SK-N-SH treated with all-trans-retinoic acid at 6 μM for 48 hours (cell line): ENCODE measurements at regions not wholly inside any gene's neighbourhood (a gene's known extent, or its start where the extent isn't known, plus 50 kb on each side); places are given as distances from the start of the nearest gene placed in this dataset.

ENCODE experiments used
- ATAC-seq: fragments of 200-7000 bp; cut with Tn5 transposase; 3 replicates; pipeline ENCODE4 v1.9.1; 2020; ENCODE audit warnings: mild to moderate bottlenecking, moderate library complexity
- ARNTL ChIP-seq: fragments of 450-650 bp; formaldehyde crosslinking; IDR thresholded peaks from 2 replicates; pipeline ENCODE4 v1.5.0; 2020; ENCODE audit warnings: low read depth, mild to moderate bottlenecking, moderate library complexity, borderline replicate concordance
- CSDC2 ChIP-seq: fragments of 250-450 bp; sonication (Bioruptor Pico); IDR thresholded peaks from 2 replicates; pipeline ENCODE4 v1.5.0; 2020; ENCODE audit warnings: mild to moderate bottlenecking, moderate library complexity
- GLIS3 ChIP-seq: fragments of 250-450 bp; sonication (Bioruptor Pico); IDR thresholded peaks from 2 replicates; pipeline ENCODE4 v1.5.0; 2020; ENCODE audit warnings: mild to moderate bottlenecking, moderate library complexity
- ISL1 ChIP-seq: fragments of 250-450 bp; sonication (Bioruptor Pico); IDR thresholded peaks from 2 replicates; pipeline ENCODE4 v2.1.2; 2022; ENCODE audit warnings: mild to moderate bottlenecking, moderate library complexity
- OSR1 ChIP-seq: fragments of 250-450 bp; sonication (Bioruptor Pico); IDR thresholded peaks from 2 replicates; pipeline ENCODE4 v1.8.0; 2022; ENCODE audit warnings: moderate library complexity, mild to moderate bottlenecking, inconsistent platforms
- PPARA ChIP-seq: fragments of 250-450 bp; sonication (Bioruptor Pico); IDR thresholded peaks from 2 replicates; pipeline ENCODE4 v1.5.0; 2020; ENCODE audit warnings: mild to moderate bottlenecking, borderline replicate concordance
- RARB ChIP-seq: fragments of 250-450 bp; sonication (Bioruptor Pico); IDR thresholded peaks from 2 replicates; pipeline ENCODE4 v1.8.0; 2021; ENCODE audit warnings: mild to moderate bottlenecking, moderate library complexity
- SNAI2 ChIP-seq: fragments of 250-450 bp; sonication (Bioruptor Pico); IDR thresholded peaks from 2 replicates; pipeline ENCODE4 v1.5.0; 2020; ENCODE audit warnings: mild to moderate bottlenecking, moderate library complexity
- TCF4 ChIP-seq: fragments of 250-450 bp; sonication (Bioruptor Pico); IDR thresholded peaks from 2 replicates; pipeline ENCODE4 v1.8.0; 2021; ENCODE audit warnings: mild to moderate bottlenecking, moderate library complexity, borderline replicate concordance
- TOX ChIP-seq: fragments of 250-450 bp; sonication (Bioruptor Pico); IDR thresholded peaks from 2 replicates; pipeline ENCODE4 v1.8.0; 2021; ENCODE audit warnings: mild to moderate bottlenecking, moderate library complexity, borderline replicate concordance
- ZC3H10 ChIP-seq: fragments of 250-450 bp; sonication (Bioruptor Pico); IDR thresholded peaks from 2 replicates; pipeline ENCODE4 v1.5.1; 2021; ENCODE audit warnings: mild to moderate bottlenecking, moderate library complexity
- ZFP3 ChIP-seq: fragments of 250-450 bp; sonication (Bioruptor Pico); IDR thresholded peaks from 2 replicates; pipeline ENCODE4 v1.5.0; 2020; ENCODE audit warnings: mild to moderate bottlenecking, moderate library complexity
- ZFP30 ChIP-seq: fragments of 450-650 bp; formaldehyde crosslinking; IDR thresholded peaks from 2 replicates; pipeline ENCODE4 v1.5.0; 2022; ENCODE audit warnings: mild to moderate bottlenecking, moderate library complexity
- ZNF565 ChIP-seq: fragments of 450-650 bp; formaldehyde crosslinking; conservative IDR thresholded peaks from 2 replicates; pipeline ENCODE4 v1.5.0; 2020; ENCODE audit warnings: low read depth, mild to moderate bottlenecking, moderate library complexity
- ZNF70 ChIP-seq: fragments of 450-650 bp; formaldehyde crosslinking; IDR thresholded peaks from 2 replicates; pipeline ENCODE4 v1.5.0; 2020; ENCODE audit warnings: mild to moderate bottlenecking, moderate library complexity
- TF ChIP-seq, protein P1 (sequence below): fragments of 250-450 bp; sonication (Bioruptor Pico); IDR thresholded peaks from 2 replicates; pipeline ENCODE4 v1.8.0; 2020; ENCODE audit warnings: mild to moderate bottlenecking, moderate library complexity, borderline replicate concordance
- TF ChIP-seq, protein P2 (sequence below): fragments of 250-450 bp; sonication (Bioruptor Pico); IDR thresholded peaks from 2 replicates; pipeline ENCODE4 v1.5.1; 2020; ENCODE audit warnings: low read depth, mild to moderate bottlenecking, moderate library complexity
- TF ChIP-seq, protein P3 (sequence below): fragments of 250-450 bp; sonication (Bioruptor Pico); IDR thresholded peaks from 2 replicates; pipeline ENCODE4 v1.8.0; 2021; ENCODE audit warnings: low read depth, mild to moderate bottlenecking, moderate library complexity, borderline replicate concordance

DNA sequence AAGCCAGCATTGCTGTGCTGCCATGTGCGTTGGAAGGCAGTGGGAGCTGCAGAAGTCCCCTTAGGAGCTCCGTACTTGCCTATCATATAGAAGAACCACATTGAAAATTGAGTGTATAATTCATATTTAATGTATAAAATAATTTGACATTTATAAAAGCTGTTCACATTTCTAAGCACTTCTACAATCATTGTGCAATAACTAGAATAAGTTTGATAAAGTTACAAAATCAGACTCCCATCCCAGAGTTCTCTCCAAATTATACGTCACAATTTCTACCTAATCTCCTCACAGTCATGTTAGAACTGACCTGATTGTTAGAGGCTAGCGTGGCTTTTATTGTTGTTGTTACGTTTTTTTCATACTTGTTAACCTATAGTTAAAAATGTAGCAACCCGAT is 123.5 kb upstream of the ZNF366 start (continued):
- TF ChIP-seq, protein P1, sequence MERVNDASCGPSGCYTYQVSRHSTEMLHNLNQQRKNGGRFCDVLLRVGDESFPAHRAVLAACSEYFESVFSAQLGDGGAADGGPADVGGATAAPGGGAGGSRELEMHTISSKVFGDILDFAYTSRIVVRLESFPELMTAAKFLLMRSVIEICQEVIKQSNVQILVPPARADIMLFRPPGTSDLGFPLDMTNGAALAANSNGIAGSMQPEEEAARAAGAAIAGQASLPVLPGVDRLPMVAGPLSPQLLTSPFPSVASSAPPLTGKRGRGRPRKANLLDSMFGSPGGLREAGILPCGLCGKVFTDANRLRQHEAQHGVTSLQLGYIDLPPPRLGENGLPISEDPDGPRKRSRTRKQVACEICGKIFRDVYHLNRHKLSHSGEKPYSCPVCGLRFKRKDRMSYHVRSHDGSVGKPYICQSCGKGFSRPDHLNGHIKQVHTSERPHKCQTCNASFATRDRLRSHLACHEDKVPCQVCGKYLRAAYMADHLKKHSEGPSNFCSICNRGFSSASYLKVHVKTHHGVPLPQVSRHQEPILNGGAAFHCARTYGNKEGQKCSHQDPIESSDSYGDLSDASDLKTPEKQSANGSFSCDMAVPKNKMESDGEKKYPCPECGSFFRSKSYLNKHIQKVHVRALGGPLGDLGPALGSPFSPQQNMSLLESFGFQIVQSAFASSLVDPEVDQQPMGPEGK = no peak
- TF ChIP-seq ZC3H10 (CRISPR knock-in tag) = no peak
- TF ChIP-seq, all 23 proteins: peak for 0

DNA sequence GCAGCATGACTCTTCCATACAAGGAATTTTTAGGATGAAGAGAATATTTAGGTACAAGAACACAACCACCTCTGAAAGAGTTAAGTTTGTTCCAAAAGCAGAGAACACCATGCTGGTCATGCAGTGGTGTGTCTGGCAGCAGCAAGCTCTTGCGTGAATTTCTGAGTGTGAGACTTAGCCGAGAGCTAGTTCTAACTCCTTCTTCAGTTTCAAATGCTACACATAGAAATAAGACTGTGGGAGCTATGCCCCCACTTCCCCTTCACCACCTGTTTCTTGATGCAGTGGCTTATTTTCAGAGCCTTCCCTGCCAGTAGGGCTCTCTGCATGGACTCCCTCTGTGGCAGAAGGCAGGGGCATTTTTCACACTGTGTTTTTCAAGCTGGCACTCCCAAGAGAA is 122.9 kb upstream of the ZNF366 start:
- no peak for ATAC-seq
- TF ChIP-seq ZNF70 (CRISPR knock-in tag) (no peak), RARB (CRISPR knock-in tag) (no peak), ISL1 (CRISPR knock-in tag) (no peak), ZFP3 (CRISPR knock-in tag) (no peak), SNAI2 (no peak), ZC3H10 (CRISPR knock-in tag) (no peak), ARNTL (CRISPR knock-in tag) (no peak)
- TF ChIP-seq, all 23 proteins: peak for 0

DNA sequence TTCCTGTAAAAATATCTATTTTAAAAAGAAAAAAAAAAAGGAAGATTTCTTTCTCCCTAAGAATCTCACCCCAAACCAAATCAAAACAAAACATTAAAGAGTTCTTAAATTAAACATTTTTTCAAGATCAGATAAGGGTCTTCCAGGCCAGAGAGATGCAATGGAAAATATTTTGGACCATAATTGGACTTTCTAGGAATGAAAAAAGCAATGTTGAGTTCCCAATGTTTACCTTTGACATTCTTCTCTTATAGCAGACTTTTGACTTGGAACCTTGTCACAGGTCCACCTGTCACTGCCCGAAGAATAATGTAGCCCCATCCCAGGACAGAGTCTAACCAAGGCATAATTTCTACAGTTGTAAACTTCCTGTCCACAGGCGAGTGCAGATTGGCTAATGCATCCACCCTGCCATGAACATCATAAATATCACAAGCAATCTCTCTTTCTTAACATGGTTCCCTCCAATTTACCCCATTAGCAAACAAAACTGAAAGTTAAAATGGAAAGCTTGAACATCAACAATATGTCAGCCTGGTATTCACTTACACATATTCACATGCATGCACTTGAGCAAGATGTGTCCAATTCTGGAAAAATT is 121.7 kb upstream of the ZNF366 start:
- no peak for ATAC-seq
- no peak for TF ChIP-seq ISL1 (CRISPR knock-in tag)
- TF ChIP-seq ZNF565 = no peak
- no peak for TF ChIP-seq TCF4 (CRISPR knock-in tag)
- TF ChIP-seq, protein P2, sequence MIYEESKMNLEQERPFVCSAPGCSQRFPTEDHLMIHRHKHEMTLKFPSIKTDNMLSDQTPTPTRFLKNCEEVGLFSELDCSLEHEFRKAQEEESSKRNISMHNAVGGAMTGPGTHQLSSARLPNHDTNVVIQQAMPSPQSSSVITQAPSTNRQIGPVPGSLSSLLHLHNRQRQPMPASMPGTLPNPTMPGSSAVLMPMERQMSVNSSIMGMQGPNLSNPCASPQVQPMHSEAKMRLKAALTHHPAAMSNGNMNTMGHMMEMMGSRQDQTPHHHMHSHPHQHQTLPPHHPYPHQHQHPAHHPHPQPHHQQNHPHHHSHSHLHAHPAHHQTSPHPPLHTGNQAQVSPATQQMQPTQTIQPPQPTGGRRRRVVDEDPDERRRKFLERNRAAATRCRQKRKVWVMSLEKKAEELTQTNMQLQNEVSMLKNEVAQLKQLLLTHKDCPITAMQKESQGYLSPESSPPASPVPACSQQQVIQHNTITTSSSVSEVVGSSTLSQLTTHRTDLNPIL = no peak
- TF ChIP-seq OSR1 = no peak
- TF ChIP-seq ZNF70 (CRISPR knock-in tag) = no peak

DNA sequence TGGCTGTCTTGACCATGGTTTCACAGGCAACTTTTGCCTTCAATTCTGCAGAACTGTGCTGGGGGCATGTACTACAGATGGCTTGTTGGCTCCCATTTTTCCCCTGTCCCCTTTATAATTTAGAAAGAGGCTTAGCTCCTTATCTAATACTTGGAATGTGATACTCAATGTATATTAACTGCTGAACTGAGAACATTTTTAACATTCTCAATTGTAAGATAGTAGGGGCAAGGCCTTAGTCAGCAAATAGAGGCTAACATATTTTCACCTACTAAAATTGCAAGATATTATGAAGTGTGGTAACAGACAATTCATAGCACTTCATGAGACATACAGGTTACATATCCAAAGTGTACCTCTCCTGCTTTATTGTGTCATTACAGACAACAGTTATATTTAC is 118.1 kb upstream of the ZNF366 start:
- no peak for ATAC-seq
- TF ChIP-seq SNAI2 = no peak
- TF ChIP-seq OSR1 = no peak
- no peak for TF ChIP-seq PPARA (CRISPR knock-in tag)
- TF ChIP-seq TOX = no peak

DNA sequence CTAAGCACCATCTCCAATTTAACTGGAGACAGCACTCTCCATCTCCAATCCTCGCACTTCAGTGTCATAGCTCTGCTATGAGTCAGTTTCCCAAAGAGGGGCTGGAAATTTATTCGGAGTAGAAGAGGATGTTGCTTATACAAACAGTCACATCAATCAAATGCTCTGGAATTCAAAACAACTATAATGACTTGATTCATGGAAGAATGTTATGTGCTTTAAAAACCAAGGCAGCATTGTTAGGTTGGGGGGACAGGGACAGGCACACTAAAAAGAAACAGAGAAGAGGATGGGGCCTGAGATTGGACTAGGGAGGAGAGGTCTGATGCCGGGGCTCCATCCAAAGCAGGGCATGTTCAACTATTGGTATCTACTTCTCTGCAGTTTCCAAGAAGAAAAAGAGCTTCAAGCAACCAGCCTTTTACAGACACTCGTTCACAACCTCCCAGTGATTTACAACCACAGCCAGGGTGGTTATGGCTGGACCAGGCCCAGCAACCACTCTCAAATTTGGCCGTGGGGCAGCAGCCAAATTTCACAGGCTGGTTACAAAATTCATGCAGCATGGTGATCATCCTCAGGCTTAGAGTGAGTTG is 117.5 kb upstream of the ZNF366 start:
- TF ChIP-seq ZNF70 (CRISPR knock-in tag) (no peak), ISL1 (CRISPR knock-in tag) (peak; percentile 64), ZNF565 (no peak)
- peak; percentile 92 for ATAC-seq

DNA sequence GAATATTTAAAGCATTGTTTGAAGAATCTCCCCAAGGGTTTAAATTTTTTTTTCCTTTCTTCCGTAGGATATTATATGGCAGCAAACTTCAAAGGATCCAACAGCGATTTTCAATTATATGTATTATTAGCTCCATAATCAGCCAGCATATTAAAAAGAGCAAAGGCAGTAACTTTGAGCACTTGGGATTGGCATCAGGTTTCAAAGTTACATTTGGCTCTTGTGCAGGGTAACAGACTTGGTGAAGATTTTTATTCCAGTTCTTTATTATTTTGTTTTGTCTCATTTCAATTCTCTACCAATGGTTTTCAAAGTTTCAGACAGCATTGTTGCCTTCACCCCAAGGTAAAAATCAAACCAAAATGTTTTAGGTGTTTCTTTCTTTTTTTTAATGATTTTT is 116.7 kb upstream of the ZNF366 start:
- peak; percentile 55 for ATAC-seq
- TF ChIP-seq ZC3H10 (CRISPR knock-in tag) = no peak
- TF ChIP-seq ZFP30 (CRISPR knock-in tag) = no peak
- TF ChIP-seq TCF4 (CRISPR knock-in tag) = no peak
- TF ChIP-seq, protein P2 = no peak
- no peak for TF ChIP-seq ZNF565
- TF ChIP-seq ZFP3 (CRISPR knock-in tag) = no peak
- TF ChIP-seq PPARA (CRISPR knock-in tag) = no peak
- TF ChIP-seq OSR1 = no peak
- no peak for TF ChIP-seq GLIS3 (CRISPR knock-in tag)
- TF ChIP-seq CSDC2 (CRISPR knock-in tag) = no peak
- TF ChIP-seq, protein P3, sequence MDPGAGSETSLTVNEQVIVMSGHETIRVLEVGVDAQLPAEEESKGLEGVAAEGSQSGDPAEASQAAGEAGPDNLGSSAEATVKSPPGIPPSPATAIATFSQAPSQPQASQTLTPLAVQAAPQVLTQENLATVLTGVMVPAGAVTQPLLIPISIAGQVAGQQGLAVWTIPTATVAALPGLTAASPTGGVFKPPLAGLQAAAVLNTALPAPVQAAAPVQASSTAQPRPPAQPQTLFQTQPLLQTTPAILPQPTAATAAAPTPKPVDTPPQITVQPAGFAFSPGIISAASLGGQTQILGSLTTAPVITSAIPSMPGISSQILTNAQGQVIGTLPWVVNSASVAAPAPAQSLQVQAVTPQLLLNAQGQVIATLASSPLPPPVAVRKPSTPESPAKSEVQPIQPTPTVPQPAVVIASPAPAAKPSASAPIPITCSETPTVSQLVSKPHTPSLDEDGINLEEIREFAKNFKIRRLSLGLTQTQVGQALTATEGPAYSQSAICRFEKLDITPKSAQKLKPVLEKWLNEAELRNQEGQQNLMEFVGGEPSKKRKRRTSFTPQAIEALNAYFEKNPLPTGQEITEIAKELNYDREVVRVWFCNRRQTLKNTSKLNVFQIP (CRISPR knock-in tag) = no peak
- TF ChIP-seq SNAI2 = no peak
- no peak for TF ChIP-seq TOX
- TF ChIP-seq, protein P1 = no peak
